ENCODE measurements at regions not wholly inside any gene's neighbourhood (a gene's known extent, or its start where the extent isn't known, plus 50 kb on each side); places are given as distances from the start of the nearest gene placed in this dataset.

- no peak for DNase-seq (ENCODE audit: low spot score)
- H3K4me3 ChIP-seq: no peak overlapping the region
- H3K27ac ChIP-seq: no peak overlapping the region
- TF ChIP-seq, protein P1, sequence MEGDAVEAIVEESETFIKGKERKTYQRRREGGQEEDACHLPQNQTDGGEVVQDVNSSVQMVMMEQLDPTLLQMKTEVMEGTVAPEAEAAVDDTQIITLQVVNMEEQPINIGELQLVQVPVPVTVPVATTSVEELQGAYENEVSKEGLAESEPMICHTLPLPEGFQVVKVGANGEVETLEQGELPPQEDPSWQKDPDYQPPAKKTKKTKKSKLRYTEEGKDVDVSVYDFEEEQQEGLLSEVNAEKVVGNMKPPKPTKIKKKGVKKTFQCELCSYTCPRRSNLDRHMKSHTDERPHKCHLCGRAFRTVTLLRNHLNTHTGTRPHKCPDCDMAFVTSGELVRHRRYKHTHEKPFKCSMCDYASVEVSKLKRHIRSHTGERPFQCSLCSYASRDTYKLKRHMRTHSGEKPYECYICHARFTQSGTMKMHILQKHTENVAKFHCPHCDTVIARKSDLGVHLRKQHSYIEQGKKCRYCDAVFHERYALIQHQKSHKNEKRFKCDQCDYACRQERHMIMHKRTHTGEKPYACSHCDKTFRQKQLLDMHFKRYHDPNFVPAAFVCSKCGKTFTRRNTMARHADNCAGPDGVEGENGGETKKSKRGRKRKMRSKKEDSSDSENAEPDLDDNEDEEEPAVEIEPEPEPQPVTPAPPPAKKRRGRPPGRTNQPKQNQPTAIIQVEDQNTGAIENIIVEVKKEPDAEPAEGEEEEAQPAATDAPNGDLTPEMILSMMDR (IDR thresholded peaks at IDR 0.05): no peak
Observed at GRCh38 chrX:36787752-36788151, 220.4 kb upstream of the FAM47C start.

DNA sequence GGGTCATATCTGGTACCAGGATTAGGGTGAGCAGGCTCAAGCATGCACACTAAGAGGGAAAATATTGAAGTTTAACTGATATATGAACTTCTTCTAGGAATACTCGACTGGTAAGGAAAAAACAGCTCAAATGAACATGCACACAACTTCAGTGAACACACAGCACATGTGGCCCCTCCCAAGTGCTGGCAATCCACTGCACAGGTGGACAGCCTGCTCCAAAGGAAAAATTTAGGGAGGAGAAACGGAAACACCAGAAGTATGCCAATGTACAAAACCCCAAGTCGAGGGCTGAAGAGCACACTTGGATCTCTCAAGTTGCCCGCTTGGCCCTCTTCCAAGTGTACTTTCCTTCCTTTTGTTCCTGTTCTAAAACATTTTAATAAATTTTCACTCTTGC is 205.0 kb upstream of the FAM47C start:
- TF ChIP-seq, protein P1 (IDR thresholded peaks at IDR 0.05): no peak
- no peak for DNase-seq (ENCODE audit: low spot score)
- no peak overlapping the region for H3K4me3 ChIP-seq

GRCh38 chrX:36804066-36804465 is 204.1 kb upstream of the FAM47C start:
- no peak overlapping the region for H3K4me3 ChIP-seq
- DNase-seq (ENCODE audit: low spot score): no peak
- TF ChIP-seq, protein P1 (IDR thresholded peaks at IDR 0.05): no peak
- no peak overlapping the region for H3K27ac ChIP-seq

More for the DNA sequence above, 205.0 kb upstream of the FAM47C start:
- H3K27ac ChIP-seq: no peak overlapping the region

DNA sequence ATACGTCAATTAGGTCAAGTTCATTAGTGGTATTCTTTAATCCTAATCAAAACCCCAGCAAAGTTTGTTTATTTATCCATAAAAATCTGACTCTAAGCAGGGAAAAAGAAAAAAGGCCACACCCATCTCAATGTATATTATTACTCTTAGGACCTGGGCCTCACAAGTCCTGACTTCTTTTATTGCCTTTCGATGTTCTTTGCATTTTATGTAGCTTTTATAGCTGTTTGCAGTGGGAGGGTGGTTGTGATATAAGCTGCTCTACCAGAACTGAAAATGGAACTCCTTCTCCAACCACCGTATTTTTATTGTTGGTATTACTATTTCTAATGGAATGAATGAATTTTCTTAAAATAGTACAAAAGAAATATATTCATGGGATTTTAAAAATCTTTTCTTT is 163.3 kb upstream of the FAM47C start:
- DNase-seq (ENCODE audit: low spot score): no peak
- no peak overlapping the region for H3K4me3 ChIP-seq
- TF ChIP-seq, protein P1 (IDR thresholded peaks at IDR 0.05): no peak
- no peak overlapping the region for H3K27ac ChIP-seq

DNA sequence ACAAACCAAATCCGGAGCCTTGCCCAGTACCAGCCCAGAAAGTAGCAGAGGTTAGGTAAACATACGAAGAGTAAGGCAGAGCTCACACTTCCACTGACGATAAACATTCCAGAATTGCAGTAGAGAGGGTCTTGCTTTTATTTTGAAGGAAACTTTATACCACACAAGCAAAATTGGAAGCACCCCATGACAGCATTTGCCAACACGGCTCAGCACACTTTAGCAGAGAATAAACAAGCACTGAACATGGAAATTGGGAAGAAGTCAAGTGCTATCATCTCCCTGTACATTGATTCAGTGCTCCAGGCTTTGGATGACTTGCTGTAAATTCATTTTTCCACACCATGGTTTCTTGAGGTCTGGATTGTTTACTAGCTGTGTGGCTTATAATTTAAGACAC is 160.7 kb upstream of the FAM47C start:
- TF ChIP-seq, protein P1 (IDR thresholded peaks at IDR 0.05): no peak
- Histone ChIP-seq H3K27ac (no peak overlapping the region), H3K4me3 (no peak overlapping the region)
- no peak for DNase-seq (ENCODE audit: low spot score)

DNA sequence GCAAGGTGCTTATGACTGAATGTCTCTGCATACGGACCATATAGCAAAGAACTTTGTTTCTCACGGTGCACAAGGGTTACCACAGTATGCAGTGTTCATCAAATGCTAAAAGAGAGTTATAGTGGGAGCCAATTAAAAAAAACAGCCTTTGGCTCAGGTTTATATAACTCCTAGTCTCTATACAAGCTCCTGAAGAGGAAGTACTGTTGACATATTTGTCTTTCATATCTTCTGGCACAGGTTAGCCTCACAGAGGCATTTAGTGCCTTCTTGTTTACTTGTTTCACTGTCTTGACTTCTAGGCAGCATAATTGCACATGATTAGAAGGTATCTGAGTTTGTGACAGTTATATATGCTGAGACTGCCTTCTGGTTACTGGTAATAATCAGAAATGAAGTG is 158.8 kb upstream of the FAM47C start:
- H3K27ac ChIP-seq: no peak overlapping the region
- no peak for DNase-seq (ENCODE audit: low spot score)

GRCh38 chrX:36856849-36857248 is 151.3 kb upstream of the FAM47C start:
- no peak overlapping the region for H3K27ac ChIP-seq
- H3K4me3 ChIP-seq: no peak overlapping the region
- TF ChIP-seq, protein P1 (IDR thresholded peaks at IDR 0.05): no peak
- DNase-seq (ENCODE audit: low spot score): no peak

More for the DNA sequence above, 158.8 kb upstream of the FAM47C start:
- TF ChIP-seq, protein P1 (IDR thresholded peaks at IDR 0.05): no peak
- H3K4me3 ChIP-seq: no peak overlapping the region

Data from coronary artery (tissue), 2 donors.